Progenitor cell of endocrine pancreas (in vitro differentiated cells): ENCODE measurements at regions not wholly inside any gene's neighbourhood (a gene's known extent, or its start where the extent isn't known, plus 50 kb on each side); places are given as distances from the start of the nearest gene placed in this dataset.

Source experiments
- DNase-seq: peaks from one replicate; pipeline ENCODE4 v3.0.0; 2021; ENCODE audit warnings: low spot score; ENCODE audit not compliant: unreplicated experiment
- H3K27ac Mint-ChIP-seq: 2 replicates; pipeline ENCODE4 v1.8.0; 2021; ENCODE audit warnings: mild to moderate bottlenecking, moderate library complexity, mixed read lengths
- H3K27me3 Mint-ChIP-seq: 2 replicates; pipeline ENCODE4 v1.8.0; 2021; ENCODE audit warnings: mixed read lengths
- H3K36me3 Mint-ChIP-seq: 2 replicates; pipeline ENCODE4 v1.8.0; 2022; ENCODE audit warnings: mixed read lengths; ENCODE audit not compliant: insufficient read depth
- H3K4me1 Mint-ChIP-seq: 2 replicates; pipeline ENCODE4 v1.8.0; 2021; ENCODE audit warnings: low read depth, mixed read lengths
- H3K4me3 Mint-ChIP-seq: 2 replicates; pipeline ENCODE4 v1.8.0; 2021; ENCODE audit warnings: low read depth, mild to moderate bottlenecking, moderate library complexity, mixed read lengths
- H3K9me3 Mint-ChIP-seq: 2 replicates; pipeline ENCODE4 v1.8.0; 2021; ENCODE audit warnings: low read depth, mixed read lengths
- TF ChIP-seq, protein P1 (sequence below): fragments of 200-600 bp; sonication (generic); IDR thresholded peaks from one replicate; pipeline ENCODE4 v1.5.0; 2021; ENCODE audit warnings: antibody characterized with exemption, mild to moderate bottlenecking; ENCODE audit not compliant: unreplicated experiment

DNA sequence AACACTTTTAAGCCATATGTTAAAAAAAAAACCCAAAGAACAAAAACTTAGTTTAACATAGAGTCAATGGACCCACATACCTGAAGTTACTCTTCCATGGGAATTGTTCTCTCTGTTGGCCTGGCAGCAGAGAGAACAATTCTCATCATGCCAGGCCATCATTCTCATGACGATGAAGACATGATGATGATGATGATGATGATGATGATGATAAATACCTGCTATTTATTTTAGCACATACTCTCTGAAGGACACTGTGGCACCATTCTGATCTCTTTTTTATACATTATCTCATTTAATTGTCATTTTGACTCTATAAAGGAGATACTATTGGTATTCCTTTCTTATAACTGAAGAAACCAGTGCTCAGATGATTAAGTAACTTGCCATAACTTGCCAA is 366.9 kb downstream of the MFSD1 start:
- H3K4me3 Mint-ChIP-seq = no peak overlapping the region
- H3K27ac Mint-ChIP-seq = no peak overlapping the region
- no peak for DNase-seq
- H3K27me3 Mint-ChIP-seq = no peaks in the 10 kb centered on the region
- no peaks in the 10 kb centered on the region for H3K9me3 Mint-ChIP-seq
- peaks cover 14% of the 10 kb centered on the region for H3K4me1 Mint-ChIP-seq
- no peaks in the 10 kb centered on the region for H3K36me3 Mint-ChIP-seq
- TF ChIP-seq, protein P1, sequence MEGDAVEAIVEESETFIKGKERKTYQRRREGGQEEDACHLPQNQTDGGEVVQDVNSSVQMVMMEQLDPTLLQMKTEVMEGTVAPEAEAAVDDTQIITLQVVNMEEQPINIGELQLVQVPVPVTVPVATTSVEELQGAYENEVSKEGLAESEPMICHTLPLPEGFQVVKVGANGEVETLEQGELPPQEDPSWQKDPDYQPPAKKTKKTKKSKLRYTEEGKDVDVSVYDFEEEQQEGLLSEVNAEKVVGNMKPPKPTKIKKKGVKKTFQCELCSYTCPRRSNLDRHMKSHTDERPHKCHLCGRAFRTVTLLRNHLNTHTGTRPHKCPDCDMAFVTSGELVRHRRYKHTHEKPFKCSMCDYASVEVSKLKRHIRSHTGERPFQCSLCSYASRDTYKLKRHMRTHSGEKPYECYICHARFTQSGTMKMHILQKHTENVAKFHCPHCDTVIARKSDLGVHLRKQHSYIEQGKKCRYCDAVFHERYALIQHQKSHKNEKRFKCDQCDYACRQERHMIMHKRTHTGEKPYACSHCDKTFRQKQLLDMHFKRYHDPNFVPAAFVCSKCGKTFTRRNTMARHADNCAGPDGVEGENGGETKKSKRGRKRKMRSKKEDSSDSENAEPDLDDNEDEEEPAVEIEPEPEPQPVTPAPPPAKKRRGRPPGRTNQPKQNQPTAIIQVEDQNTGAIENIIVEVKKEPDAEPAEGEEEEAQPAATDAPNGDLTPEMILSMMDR = no peak

DNA sequence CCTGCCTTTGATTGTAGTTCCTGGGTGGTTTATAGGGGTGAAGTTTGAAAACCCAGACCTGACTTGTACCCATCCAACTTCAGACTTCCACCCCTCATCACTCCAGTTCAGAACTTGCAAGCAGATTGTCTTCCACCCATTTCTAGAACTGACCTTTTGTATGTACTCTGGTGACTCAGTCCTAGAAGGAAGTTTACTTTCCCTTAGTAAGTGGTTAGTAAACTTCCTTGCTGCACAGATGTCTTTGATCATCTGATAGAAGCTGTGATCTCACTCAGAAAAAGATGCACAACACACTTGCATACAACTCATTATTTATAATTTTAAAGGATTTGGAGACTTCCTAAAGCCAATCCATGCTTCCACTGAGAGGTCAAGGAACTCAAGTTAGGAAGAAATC is 368.0 kb downstream of the MFSD1 start:
- Mint-ChIP-seq H3K4me3 (no peak overlapping the region), H3K27ac (no peak overlapping the region), H3K4me1 (peaks cover 14% of the 10 kb centered on the region), H3K36me3 (no peaks in the 10 kb centered on the region), H3K9me3 (no peaks in the 10 kb centered on the region), H3K27me3 (no peaks in the 10 kb centered on the region)
- DNase-seq = no peak
- TF ChIP-seq, protein P1 = no peak

DNA sequence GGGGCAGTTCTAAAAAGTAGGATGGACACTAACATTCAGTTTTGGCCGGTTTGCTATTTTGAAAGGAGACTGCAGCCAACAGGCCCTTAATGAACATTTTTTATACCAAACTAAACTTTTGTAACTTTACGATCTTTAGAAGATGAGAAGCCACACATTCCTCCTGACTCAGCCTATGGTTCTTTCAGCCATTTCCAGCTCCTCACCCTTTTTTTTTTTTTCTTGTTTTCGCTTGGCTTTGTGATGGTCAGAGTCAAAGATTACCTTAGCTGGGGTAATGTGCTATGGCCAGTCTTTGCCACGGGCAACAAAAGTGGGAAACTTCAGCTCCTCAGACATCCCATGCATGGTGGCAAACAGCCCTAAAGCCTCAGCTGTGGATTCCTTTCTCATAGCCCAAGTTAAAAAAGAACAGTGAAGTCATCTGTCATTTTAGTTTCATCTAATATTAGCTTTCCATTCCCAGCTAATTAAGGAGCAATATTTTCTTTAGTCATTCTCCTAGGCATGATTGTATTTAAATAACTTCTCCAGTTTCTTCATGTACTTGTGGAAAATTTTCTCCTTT is 368.7 kb downstream of the MFSD1 start:
- H3K4me1 Mint-ChIP-seq = peaks cover 14% of the 10 kb centered on the region
- no peaks in the 10 kb centered on the region for H3K9me3 Mint-ChIP-seq
- no peak for DNase-seq
- TF ChIP-seq, protein P1 = no peak
- no peak overlapping the region for H3K27ac Mint-ChIP-seq
- H3K36me3 Mint-ChIP-seq = no peaks in the 10 kb centered on the region
- no peak overlapping the region for H3K4me3 Mint-ChIP-seq
- H3K27me3 Mint-ChIP-seq = no peaks in the 10 kb centered on the region

DNA sequence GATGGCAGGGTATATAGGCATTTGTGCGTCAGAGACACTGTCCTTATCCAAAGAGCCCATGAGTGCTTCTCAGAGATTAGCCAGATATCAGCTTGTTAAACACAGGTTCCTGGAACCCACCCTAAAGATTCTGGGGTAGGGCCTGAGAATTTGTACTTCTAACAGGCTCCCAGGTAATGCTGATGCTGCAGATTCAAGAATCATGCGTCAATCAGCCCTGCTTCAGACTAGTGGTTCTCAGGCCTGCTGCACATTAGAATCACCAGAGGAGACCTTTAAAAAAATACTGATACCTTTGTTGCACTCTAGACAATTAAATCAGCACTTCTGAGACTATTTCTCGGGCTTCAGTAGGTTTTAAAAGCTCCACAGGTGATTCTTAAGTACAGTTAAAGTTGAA is 369.5 kb downstream of the MFSD1 start:
- Mint-ChIP-seq H3K4me3 (no peak overlapping the region), H3K9me3 (no peaks in the 10 kb centered on the region), H3K27me3 (no peaks in the 10 kb centered on the region), H3K4me1 (peaks cover 12% of the 10 kb centered on the region), H3K27ac (no peak overlapping the region), H3K36me3 (no peaks in the 10 kb centered on the region)
- TF ChIP-seq, protein P1 = no peak
- no peak for DNase-seq

DNA sequence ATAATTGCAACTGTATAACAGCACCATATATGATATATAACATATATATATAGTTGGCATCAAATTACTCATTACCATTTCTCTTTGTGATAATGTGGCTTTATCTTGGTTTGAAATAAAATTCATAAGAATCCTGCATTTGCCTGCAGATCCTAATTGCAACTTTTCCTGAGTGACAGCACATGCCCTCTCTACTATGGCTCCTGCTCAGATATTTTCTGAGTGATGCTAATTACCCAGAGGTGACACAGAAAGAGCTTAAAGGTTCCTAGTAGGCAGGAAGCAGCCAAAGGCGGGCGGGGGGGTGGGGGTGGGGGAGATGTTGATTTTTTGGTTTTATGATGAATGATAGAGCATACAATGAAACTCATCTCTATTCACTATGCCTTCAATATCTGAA is 370.6 kb downstream of the MFSD1 start:
- Mint-ChIP-seq H3K27me3 (no peaks in the 10 kb centered on the region), H3K4me3 (no peak overlapping the region), H3K36me3 (no peaks in the 10 kb centered on the region), H3K4me1 (peaks cover 5% of the 10 kb centered on the region), H3K9me3 (no peaks in the 10 kb centered on the region), H3K27ac (no peak overlapping the region)
- DNase-seq = no peak
- TF ChIP-seq, protein P1 = no peak
